ENCODE measurements at regions not wholly inside any gene's neighbourhood (a gene's known extent, or its start where the extent isn't known, plus 50 kb on each side); places are given as distances from the start of the nearest gene placed in this dataset.

DNA sequence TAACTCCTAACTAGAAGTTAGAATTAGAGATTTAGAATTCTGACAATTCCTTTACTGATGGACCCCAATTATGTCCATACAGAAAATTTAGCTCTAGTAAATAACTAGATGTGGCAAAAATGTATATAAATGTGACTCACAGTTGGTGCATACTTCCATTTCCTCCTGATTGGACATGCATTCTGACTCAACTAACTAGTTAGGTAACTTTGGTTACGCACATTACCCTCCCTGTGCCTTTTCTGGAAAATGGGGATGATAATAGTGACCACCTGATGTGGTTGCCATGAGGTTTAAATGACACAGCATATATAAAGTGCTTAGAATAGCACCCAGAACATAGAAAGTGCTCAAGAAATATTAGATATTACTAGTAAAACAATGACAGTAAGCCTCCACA is 550.0 kb upstream of the SALL1 start:
- TF ChIP-seq, protein P1, sequence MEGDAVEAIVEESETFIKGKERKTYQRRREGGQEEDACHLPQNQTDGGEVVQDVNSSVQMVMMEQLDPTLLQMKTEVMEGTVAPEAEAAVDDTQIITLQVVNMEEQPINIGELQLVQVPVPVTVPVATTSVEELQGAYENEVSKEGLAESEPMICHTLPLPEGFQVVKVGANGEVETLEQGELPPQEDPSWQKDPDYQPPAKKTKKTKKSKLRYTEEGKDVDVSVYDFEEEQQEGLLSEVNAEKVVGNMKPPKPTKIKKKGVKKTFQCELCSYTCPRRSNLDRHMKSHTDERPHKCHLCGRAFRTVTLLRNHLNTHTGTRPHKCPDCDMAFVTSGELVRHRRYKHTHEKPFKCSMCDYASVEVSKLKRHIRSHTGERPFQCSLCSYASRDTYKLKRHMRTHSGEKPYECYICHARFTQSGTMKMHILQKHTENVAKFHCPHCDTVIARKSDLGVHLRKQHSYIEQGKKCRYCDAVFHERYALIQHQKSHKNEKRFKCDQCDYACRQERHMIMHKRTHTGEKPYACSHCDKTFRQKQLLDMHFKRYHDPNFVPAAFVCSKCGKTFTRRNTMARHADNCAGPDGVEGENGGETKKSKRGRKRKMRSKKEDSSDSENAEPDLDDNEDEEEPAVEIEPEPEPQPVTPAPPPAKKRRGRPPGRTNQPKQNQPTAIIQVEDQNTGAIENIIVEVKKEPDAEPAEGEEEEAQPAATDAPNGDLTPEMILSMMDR (conservative IDR thresholded peaks at IDR 0.05; ENCODE audit: low read length) = no peak
- no peak for TF ChIP-seq EZH2phosphoT487 (IDR thresholded peaks at IDR 0.05; ENCODE audit: borderline replicate concordance, low read depth, low read length)

Measured in OCI-LY7 (cell line).